M059J (cell line): ENCODE measurements at regions not wholly inside any gene's neighbourhood (a gene's known extent, or its start where the extent isn't known, plus 50 kb on each side); places are given as distances from the start of the nearest gene placed in this dataset.
"Not testable (repeated sequence)": the region's sequence is repeated elsewhere in the genome, so short reads cannot be mapped to it uniquely, and the experiment has no call there.

ENCODE experiments used
- DNase-seq: peaks from one replicate; pipeline ENCODE4 v3.0.0-alpha.2; 2012; ENCODE audit warnings: low read depth

DNA sequence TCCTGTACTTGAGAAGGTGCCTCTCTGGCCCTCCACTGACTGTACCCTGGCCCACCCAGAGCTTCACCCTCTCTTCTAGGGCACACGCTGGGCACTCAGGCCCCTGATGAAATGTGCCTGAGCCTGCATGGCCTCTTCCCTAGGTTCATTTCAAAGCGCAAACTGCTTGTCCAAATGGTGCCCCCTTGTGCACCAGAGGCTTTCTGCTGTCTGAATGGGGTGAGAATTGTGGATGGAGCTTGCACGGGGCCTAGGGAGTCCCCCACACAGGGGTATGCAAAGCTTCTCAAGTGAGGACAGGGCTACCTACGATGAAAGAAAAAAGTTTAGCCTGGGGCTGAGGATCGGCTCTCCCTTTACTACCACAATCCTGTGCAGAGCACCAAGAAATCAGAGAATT lies 116.9 kb upstream of the ZNF337 start:
- not testable (repeated sequence) for DNase-seq

DNA sequence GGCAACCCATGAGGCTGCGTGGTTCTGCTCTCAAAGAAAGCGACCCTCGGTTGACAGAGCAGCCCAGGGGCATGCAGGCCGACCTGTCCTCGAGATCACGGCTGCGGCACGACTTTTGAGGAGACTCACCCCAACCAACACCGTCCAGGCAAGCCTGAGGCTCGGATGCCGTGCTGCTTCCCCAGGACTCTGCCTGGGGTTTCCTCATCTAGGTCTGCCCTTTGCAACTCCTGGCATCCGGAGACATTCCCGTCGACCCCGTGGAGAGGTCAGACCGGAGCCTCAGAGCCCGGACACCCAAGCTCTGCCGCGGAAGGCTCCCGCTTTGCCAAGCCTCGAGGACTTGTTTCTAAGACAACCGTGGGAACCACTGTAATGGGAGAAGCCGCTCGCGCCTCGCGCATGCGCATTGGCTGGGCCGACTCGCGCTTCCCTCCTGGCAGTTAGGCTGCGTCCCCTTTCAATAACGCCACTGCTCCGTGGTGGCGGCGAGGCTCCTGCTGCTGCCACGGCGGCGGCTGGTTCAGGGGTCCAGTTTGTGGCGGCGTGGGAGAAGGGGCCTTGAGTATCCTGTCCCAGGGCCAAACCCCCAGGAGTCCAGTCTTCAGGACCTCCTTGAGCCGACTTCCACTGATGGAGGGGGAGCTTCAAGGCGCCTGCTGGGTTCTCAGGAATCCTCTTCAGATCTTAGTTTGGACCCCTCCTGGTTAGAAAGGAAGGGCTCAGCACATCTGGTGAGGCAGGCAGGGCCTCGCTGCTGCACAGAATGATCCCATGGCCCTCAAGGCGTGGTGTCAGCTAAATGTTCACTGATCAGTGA lies 101.7 kb upstream of the ZNF337 start:
- not testable (repeated sequence) for DNase-seq

- DNase-seq: not testable (repeated sequence)
Measured at GRCh38 chr20:25797062-25797461, 100.4 kb upstream of the ZNF337 start.

GRCh38 chr20:25777241-25777640 lies 80.6 kb upstream of the ZNF337 start:
- not testable (repeated sequence) for DNase-seq

GRCh38 chr20:25774711-25775110 lies 78.1 kb upstream of the ZNF337 start:
- DNase-seq: not testable (repeated sequence)

DNA sequence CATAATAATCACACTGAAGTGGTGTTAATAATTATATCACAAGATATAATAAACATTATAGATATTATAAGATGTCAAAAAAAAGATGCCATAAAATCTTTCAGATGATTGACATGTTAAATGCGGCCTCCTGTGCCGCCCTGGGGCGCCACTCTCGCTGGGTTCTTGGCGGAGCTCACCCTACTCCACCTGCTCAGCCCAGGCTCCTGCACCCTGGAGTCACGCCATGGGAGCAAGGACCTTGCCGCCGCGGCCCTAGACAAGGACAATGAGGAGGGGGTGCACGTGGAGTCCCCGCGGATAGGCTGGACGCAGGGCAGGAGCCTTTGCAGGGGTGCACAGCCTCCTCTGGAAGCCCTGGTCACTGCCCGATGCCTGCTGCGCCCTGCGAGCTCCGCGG lies 77.5 kb upstream of the ZNF337 start:
- DNase-seq: not testable (repeated sequence)

- not testable (repeated sequence) for DNase-seq
Measured at GRCh38 chr20:25772437-25772836, 75.8 kb upstream of the ZNF337 start.

GRCh38 chr20:25771818-25772217 lies 75.2 kb upstream of the ZNF337 start:
- DNase-seq: not testable (repeated sequence)

GRCh38 chr20:25761596-25761995 lies 64.9 kb upstream of the ZNF337 start:
- DNase-seq: no peak

DNA sequence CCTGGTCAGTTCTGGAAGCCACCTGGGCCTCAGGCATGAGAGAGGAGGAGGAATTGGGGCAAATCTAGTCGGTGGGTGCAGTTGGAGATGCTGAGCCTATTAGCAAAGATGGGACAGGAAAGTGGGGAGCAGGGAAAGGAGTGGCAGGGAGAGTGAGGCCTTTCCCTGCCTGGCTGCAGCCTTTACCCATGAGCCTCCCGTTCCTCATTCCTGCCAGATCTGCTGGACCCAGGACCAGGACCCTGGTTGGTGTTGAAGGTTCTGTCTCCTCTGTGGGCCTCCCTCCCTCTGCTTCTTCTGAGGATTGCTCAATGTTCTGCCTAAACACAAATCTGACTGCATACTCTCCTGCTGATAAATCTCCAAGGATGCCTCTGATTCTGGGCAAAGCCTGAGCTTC lies 64.4 kb upstream of the ZNF337 start:
- not testable (repeated sequence) for DNase-seq

- no peak for DNase-seq
Measured at GRCh38 chr20:25750765-25751696, 54.4 kb upstream of the ZNF337 start.

DNA sequence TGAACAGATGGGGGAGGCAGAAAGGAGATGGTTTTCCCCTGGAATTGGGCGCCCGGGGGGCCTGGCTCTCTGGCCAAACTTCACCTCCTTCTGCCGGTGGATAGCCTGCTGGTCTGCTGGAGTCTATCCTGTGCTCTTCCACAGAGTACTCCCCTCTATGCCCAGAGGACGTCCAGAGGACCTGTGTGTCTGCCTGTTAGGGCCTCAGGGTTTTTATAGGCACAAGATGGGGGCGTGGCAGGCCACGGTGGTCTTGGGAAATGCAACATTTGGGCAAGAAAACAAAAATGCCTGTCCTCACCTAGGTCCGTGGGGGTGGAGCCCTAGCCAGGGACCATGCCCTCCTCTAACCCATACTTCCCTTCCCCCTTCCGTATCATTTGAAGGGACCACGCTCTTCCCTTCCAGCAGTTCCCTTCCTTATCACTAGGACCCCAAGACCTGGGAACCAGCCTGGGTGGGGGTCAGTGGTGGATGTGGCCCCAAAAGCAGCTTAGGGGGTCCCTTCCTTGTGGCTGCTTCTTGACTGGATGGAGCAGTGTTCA lies 53.6 kb upstream of the ZNF337 start:
- DNase-seq: no peak

DNA sequence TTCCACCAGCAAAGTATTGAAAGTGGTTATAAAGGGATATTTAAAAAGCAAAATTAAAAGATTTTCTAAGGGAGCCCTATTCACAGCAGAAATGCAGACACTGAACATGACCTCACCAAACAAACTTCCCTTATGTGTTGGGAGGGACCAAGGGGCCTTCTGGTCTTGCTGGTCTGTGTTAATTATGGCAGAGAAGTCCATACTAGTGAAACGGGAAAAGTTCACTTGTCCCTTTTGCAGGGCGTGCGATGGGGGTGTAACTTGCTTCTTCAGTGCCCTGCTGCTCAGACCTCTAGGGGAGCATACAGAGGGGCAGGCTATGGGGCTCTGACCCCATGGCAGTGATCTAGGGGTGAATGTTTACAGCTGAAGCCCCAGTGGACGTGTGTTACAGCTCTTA lies 53.0 kb upstream of the ZNF337 start:
- DNase-seq: no peak
